Activated CD8-positive, alpha-beta memory T cell treated with anti-CD3 and anti-CD28 coated beads, Interleukin-2, amount 50 U/mL, for 48 hours (primary cell): ENCODE measurements at regions not wholly inside any gene's neighbourhood (a gene's known extent, or its start where the extent isn't known, plus 50 kb on each side); places are given as distances from the start of the nearest gene placed in this dataset.
"Not testable (repeated sequence)": the region's sequence is repeated elsewhere in the genome, so short reads cannot be mapped to it uniquely, and the experiment has no call there.

Experiments
- DNase-seq: peaks from one replicate; pipeline ENCODE4 v3.0.0-alpha.2; 2020

DNA sequence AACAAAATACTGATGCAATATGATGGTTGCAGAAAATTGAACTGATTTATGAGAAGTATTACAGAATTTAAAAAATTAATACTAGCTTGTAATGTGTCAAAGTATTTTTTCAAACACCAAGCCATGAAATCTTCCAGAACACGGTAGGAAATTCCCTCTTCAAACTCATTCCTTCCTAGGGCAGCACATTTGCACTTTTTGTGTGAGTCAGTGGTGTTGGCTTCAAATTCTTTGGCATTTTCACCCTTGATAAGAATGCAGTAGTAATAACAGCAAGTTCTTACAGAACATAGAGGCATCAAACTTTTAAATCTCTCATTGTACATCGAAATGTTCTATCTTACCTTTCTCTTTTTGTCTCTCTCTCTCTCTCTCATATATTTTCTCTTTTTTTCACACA, 191.8 kb downstream of the CGGBP1 start:
- no peak for DNase-seq

DNA sequence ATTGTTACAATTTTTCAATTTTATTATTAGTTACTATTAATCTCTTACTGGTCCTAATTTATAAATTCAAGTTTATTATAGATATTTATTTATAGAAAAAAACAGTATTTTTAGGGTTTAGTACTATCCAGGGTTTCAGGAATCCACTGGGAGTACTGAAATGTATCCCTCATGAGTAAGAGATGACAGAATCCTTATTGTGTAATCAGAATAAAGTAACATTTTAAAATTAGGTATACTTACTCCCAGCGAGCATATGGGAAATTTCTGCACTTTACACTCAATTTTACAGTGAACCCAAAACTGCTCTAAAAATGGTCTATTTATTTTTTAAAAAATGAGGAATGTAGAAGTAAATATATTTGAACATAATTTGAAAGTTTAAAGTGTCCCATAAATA, 202.7 kb downstream of the CGGBP1 start:
- no peak for DNase-seq

DNA sequence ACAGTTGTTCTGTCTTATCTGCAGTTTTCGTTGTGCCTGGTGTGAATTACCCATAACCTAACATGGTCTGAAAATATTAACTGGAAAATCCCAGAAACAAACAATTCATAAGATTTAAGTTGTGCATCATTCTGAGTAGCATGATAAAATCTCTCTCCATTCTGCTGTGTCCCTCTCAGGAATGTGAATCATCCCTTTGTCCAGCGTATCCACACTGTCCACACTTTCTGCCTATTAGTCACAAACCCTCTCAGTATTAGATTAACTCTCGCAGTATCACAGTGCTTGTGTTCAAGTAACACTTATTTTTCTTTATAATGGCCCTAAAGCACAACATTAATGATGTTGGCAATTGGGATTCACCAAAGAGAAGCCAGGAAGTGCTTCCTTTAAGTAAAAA, 203.2 kb downstream of the CGGBP1 start:
- no peak for DNase-seq

DNA sequence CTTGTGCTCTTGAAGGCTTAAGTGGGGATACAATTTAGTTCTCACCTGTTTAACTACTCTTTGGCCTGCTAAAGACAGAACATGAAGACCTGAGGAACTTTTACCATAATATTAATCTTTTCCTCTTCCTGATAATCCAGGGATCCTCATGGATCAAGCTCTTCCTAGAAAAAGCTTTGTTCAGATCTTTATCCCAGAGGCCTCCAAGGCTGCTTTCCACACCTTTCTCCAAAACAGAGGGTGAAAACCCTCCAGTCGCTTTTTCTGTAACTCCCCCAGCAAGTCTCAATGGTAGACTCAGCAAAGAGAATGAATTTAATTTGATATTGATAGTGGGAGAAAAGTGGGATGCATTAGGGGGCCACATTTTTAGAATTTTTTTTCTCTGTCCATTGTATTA, 203.6 kb downstream of the CGGBP1 start:
- no peak for DNase-seq

DNA sequence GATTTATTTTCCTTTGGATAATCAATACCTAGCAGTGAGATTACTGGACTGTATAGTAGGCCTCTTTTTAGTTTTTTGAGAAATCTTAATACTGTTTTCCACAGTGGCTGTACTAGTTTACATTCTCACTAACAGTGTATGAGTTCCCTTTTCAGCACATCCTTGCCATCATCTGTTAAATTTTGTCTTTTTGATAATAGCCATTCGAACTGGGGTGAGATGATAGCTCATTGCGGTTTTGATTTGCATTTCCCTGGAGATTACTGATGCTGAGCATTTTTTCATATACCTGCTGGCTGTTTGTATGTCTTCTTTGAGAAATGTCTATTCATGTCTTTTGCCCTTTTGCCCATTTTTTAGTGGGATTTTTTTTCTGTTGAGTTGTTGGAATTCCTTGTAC, 210.8 kb downstream of the CGGBP1 start:
- DNase-seq: no peak

DNA sequence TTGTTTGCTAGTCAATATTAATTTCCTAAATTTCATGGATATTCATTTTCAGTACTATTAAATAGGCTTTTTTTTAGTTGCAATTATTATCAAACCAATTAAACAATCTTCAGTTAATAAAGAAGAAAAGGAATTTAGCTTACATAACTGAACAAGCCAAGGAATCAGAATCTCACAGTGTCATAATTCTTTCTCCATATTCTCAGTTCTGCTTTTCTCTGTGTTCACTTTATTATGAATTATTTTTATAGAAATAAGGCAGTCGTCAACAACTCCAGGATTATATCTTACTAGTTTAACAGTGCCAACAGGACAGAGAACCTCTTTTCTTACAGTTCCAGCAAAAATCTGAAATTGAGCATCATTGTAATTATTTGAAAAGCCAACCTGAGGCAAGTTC, 221.7 kb downstream of the CGGBP1 start:
- DNase-seq: no peak

DNA sequence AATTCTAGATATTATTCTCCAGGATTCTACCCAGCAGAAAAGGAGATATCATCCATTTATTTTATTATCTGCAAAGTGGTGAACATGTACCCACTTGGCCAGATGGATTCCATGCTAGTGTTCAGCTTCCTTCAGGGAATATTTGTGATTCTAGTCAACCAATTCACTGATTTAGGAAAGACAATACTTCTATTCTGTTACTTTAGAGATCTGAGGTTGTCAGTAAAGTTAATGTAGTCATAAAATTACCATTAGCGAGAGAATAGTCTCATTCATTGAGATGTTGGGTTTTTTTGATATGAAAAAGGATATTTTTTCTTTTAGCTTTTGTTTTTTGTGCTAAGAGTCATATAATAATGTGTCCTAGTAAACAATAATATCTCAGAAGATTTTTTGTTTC, 222.8 kb downstream of the CGGBP1 start:
- DNase-seq: no peak

DNA sequence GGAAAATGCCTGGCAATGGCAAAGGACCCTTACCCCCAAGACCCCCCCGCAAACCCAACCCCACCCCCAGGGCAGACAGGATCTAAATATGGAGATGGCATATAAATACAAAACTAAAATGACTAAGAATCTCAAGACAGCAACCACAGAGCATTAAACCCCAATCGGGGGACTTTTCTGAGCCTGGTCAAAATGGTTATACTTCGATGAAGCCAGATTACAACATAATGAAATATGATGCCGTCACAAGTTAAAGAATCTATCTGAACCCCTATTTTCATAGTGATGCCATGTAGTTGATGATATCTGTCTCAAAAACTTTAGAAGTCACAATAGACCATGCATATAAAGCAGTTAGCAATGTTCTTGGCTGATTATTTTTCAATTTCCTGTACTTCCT, 223.6 kb downstream of the CGGBP1 start:
- no peak for DNase-seq

DNA sequence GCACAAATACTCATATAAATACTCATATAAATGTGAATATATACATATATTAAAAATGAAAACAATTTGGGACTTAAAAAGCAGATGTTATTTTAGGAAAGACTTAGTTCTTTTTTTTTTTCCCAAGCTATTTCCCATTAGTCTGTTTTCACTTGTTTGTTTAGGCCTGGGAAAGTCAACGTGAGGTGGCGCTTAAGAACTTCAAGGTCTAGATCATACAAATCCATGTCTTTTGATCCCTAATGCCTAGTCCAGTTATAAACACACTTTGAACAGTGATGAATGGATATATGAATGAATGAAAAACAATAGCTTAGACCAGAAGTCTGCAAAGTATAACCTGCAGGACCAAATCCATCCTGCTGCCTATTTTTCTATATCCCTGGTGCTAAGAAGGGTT, 224.5 kb downstream of the CGGBP1 start:
- no peak for DNase-seq

DNA sequence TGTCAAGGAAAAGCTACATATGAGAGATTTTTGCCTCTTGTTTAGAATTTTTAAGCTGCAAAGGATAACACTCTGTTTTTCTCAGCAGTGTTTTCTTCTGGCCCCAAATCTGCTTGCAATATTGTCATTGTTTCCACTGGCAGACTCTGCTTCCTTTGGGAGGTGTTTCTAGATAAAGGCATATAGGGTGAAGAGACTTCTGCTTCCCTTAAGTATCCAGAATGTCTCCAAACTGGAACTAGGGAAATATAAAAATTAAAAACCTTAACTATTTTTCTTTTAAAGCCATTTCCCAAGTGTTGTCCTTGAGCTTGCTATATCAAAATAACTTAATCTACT, 225.8 kb downstream of the CGGBP1 start:
- DNase-seq: no peak

DNA sequence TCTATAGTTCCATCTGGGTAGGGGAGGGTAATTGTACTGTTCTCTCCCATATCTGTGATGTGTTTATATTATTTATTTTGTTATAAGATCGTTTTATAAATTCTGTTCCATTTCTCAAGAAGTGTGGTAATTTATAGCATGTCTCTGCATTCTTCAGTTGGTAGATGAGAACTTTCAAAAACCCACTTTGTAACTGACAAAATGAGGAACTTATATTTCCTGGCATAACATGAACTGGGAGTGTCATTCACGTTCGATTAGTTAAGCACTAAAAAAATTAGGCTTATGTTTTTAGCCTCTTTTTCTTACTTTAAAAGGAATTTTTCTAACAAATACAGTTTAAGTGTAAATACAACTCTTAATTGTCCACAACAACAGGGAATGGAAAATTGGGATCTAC, 230.8 kb downstream of the CGGBP1 start:
- no peak for DNase-seq

DNA sequence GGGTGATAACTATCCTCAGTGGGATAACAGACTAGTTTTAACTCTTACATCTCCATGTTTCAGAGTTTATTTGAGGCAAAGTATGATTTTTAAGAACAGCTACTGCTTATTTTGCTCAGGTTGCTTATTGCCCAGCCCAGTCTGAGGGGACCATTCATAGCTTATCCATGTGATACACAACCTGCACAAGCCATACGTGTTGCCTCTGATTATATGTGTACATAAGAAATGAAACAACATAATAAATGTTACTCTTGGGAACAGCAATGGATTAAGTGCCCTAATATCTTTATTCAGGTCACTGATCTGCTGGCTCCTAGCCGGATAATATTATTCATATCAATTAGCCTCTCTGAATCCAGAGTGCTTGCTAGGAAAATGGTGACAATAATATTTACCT, 236.2 kb downstream of the CGGBP1 start:
- DNase-seq: no peak

DNA sequence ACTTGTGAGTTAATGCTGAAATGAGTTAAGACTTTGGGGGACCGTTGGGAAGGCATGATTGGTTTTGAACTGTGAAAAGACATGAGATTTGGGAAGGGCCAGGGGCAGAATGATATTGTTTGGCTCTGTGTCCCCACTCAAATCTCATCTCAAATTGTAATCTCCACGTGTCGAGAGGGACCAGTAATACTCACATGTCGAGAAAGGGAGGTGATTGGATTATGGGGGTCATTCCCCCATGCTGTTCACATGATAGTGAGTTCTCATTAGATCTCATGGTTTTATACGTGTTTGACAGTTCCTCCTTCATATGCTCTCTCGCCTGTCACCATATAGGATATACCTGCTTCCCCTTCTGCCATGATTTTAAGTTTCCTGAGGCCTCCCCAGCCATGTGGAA, 245.3 kb downstream of the CGGBP1 start:
- not testable (repeated sequence) for DNase-seq

DNA sequence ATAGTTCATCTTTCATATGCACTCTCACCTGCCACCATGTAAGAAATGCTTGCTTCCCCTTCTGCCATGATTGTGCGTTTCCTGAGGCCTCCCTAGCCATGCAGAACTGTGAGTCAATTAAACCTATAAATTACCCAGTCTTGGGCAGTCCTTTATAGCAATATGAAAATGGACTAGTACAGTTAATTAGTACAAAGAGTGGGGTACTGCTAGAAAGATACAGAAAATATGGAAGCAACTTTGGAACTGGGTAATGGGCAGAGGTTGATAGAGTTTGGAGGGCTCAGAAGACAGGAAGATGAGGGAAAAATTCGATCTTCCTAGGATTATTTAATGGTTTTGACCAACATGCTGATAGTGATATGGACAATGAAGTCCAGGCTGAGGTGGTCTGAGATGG, 246.9 kb downstream of the CGGBP1 start:
- DNase-seq: no peak

DNA sequence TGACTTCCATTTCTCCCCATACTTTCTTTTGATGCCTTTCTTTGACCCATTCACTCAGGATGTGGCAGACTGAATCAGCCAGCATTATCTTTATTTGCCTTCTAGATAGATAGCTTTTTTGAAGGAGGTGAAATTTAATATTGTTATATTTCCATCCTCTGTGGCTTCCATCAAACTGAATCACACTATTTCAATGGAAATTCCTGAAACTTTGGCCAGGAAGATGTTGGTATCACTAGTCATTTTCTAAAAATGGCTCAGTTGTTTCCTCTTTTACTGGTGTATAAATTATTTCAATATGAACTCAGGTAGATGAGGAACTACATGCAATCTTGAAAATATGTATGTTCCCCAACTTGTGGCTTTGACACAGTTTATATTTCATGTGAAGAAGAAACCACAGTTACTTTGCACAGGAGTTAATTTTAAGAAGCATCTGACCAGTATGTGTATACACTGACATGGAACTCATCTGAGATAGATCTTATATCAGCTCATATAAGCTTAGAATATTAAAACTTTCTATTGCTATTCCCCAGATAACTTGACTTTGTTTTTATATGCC, 248.3 kb downstream of the CGGBP1 start:
- DNase-seq: no peak

DNA sequence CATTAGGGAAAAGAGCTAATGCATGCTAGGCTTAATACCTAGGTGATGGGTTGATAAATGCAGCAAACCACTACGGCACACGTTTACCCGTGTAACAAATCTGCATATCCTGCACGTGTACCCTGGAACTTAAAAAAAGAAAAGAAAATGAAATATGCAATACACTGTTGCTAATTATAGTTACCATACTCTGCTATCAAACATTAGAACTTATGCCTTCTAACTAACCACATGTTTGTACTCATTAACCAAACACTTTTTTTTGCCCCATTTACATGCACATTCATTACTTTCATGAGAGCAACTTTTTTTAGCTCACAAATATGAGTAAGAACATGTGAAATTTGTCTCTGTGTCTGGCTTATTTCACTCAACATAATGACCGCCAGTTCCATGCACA, 253.1 kb downstream of the CGGBP1 start:
- DNase-seq: no peak

DNA sequence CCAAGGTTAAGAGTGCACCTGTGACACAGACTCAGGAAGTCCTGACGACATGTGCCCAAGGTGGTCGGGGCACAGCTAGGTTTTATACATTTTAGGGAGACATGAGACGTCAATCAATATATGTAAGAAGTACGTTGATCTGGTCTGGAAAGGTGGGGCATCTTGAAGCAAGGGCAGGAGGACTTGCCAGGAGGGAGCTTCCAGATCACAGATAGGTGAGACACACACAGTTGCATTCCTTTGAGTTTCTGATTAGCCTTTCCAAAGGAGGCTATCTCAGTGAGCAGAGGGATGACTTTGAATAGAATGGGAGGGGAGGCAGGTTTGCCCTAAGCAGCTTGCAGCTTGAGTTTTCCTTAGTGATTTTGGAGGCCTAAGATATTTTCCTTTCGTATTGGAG, 257.4 kb downstream of the CGGBP1 start:
- DNase-seq: no peak

DNA sequence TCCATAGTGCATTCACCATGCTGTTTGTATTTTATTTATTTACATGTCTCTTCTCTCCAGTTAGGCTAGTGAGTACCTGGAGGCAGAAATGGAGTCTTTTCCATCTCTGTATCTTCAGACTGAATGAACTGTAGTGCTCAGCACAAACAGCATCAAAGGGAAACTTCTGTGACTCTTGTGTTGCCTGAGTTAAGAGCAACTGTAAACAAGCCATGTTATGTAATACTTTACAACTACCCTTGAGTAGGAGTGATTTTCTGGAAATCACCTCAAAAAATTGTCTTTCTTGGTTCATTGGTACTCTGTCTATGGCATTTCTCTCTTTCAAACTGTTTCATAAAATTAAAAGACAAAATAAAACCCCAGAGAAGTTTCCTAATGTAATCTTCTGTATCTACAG, 258.3 kb downstream of the CGGBP1 start:
- DNase-seq: no peak

DNA sequence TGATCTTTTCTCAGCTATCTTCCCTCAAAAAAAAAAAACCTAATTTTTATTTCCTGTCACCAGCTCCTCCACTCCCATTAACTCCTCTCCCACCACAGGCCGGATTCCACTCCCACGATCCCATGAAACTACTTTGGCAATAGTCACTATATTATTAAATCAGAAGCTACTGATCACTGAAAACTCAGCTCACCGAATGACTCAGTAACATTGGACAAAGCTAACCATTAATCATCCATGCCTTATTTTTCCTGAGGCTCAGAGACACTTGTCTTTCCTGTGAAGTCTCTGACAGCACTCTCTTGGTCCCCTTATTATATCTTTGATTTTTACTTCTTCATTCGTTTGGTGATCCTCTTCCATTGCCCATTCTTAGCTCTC, 260.2 kb downstream of the CGGBP1 start:
- DNase-seq: no peak

DNA sequence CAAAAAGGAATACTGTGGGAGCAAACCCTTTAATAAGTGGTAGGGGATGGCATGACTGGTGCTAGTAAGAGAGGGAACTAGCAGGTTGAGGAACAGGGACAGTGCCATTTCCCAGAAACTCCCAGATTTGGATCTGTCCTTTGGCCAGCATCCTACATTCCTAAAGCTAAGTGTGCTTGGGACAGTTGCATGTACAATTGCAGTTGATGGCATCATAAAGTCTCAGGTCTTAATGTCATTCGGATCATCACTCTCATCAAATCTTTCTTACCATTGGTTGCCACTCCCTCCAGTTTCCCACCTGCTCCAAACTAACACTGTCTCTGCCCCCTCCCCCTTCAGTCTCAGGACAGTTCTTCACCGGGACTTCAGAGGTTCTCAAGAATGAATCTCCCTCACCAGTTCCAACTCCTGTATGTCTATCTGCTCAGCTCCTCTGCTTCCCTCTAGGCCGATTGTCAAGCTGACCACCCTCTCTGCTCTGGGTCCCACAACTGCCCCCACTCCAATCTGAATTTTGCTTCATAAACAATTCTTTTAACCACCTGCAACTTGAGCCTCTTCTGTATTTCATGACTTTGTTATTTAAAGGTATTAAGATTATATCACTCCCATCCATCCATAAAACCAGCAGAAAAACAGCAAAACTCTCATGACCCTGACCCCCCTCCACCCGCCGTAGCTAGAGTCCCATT, 260.8 kb downstream of the CGGBP1 start:
- DNase-seq: no peak

DNA sequence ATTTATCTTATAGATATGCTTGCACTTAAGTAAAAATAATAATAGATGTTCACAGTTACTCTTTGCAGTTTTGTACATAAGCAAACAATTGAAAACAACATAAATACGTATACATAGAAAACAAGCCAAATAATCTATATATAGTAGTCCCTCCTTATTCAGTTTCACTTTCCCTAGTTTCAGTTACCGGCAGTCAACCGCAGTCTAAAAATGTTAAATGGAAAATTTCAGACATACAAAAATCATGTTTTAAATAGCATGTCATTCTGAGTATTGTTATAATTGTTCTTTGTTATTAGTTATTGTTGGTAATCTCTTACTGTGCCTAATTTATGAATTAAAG, 262.0 kb downstream of the CGGBP1 start:
- DNase-seq: no peak

DNA sequence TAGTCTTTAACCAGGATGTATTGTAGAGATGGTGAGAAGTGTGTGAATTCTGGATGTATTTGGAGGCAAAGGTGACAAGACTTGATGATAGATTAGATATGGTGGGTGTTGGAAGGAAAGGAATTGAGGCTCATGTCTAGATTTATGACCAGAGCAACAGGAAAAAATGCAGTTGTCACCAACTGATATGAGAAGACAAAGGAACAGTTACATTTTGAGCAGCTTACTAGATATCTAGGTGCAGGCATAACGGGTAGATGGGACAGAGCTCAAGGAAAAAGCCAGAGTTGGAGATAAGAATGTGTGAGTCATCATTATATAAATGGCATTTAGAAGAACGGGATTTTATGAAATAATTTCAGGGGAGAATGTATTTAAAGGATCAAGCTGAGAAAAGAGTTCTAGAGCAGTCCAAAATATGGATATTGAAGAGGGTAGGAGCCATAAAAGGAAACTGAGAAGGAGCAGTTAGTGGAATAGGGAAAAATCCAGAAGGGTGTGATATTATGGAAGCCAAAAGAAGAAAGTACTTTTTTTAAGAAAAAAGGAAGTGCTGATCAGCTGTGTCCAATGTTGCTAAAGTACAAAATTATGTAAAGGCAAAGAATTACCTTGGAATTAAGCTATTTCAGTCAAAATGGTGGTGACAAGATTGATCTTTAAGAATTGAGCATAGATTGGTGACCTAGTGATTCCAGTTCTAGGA, 262.5 kb downstream of the CGGBP1 start:
- DNase-seq: no peak

DNA sequence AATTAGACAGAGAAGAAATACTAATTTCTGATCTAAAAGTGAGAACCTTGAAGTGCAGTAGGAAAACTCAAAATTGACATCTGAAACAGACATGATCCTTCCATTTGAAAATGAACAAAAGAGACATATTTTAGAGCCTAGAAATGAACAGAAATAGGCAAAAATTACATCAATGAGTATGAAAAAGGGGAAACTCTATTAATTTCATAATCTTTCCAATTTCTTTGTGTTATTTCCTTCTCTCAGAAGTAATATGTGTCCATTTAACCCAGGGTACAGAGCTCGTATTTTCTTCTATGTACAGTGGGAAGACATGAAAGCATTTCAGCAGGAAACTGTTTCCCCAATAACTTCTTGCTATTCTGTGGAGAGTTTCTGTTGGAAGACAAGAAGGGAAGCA, 263.1 kb downstream of the CGGBP1 start:
- DNase-seq: no peak

DNA sequence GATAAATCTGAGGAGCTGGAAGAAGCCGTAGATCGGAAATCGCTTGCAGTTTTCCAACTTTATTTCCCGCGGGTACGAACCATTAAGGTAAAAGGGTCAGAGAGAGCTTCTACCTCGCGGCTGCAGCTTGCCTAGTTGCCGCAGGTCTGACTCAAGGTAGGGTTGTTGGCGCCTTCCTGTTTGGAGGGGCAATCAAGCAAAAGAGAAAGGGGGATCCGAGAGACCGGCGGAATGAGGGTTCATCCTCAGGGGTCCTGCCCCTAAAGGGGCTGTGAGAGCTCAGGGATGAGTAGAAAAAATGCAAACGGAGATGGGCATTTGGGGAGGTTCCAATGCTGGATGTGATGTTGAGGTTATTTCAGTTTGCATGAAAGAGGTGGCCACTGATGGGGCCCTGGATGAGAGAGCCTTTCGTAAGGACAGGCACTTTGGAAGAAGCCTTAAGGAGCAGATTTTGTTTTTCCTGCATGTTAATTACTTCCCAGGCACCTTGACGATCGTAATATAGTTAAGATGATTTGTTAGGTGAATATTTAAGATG, 265.4 kb downstream of the CGGBP1 start:
- no peak for DNase-seq
